A204.1 (cell line): ENCODE measurements at regions not wholly inside any gene's neighbourhood (a gene's known extent, or its start where the extent isn't known, plus 50 kb on each side); places are given as distances from the start of the nearest gene placed in this dataset.

Experiments used
- FAIRE-seq: peaks from 2 replicates; lab custom pipeline; 2012; peaks lifted over from hg19 to GRCh38; lab: Jason Lieb, UNC

- no peak for FAIRE-seq
These were observed 54.0 kb upstream of the PRPS1L1 start for GRCh38 chr7:18081617-18082016.

- no peak for FAIRE-seq
These were observed 54.5 kb upstream of the PRPS1L1 start for GRCh38 chr7:18082169-18082568.

- no peak for FAIRE-seq
These were observed 58.7 kb upstream of the PRPS1L1 start for GRCh38 chr7:18086165-18087025.

- no peak for FAIRE-seq
These were observed 59.5 kb upstream of the PRPS1L1 start for GRCh38 chr7:18087026-18087686.

- no peak for FAIRE-seq
These were observed 60.0 kb upstream of the PRPS1L1 start for GRCh38 chr7:18087687-18088078.

- no peak for FAIRE-seq
These were observed 68.4 kb upstream of the PRPS1L1 start for GRCh38 chr7:18096087-18096486.

GRCh38 chr7:18102576-18102975 is 74.9 kb upstream of the PRPS1L1 start:
- FAIRE-seq = no peak

GRCh38 chr7:18103436-18104218 is 76.0 kb upstream of the PRPS1L1 start:
- FAIRE-seq = no peak

- FAIRE-seq = no peak
These were observed 82.1 kb upstream of the PRPS1L1 start for GRCh38 chr7:18109762-18110161.

GRCh38 chr7:18116661-18117060 is 89.0 kb upstream of the PRPS1L1 start:
- no peak for FAIRE-seq

GRCh38 chr7:18117482-18117881 is 89.8 kb upstream of the PRPS1L1 start:
- FAIRE-seq = no peak

- no peak for FAIRE-seq
These were observed 92.3 kb upstream of the PRPS1L1 start for GRCh38 chr7:18119985-18120384.

- FAIRE-seq = no peak
These were observed 96.0 kb upstream of the PRPS1L1 start for GRCh38 chr7:18123508-18124239.

- no peak for FAIRE-seq
These were observed 97.8 kb upstream of the PRPS1L1 start for GRCh38 chr7:18125476-18125875.

GRCh38 chr7:18126281-18126680 is 98.6 kb upstream of the PRPS1L1 start:
- no peak for FAIRE-seq

- no peak for FAIRE-seq
These were observed 101.2 kb upstream of the PRPS1L1 start for GRCh38 chr7:18128846-18129245.

GRCh38 chr7:18132811-18133210 is 105.2 kb upstream of the PRPS1L1 start:
- FAIRE-seq = no peak

GRCh38 chr7:18133921-18134320 is 106.3 kb upstream of the PRPS1L1 start:
- no peak for FAIRE-seq

- FAIRE-seq = no peak
These were observed 113.3 kb upstream of the PRPS1L1 start for GRCh38 chr7:18140943-18141342.

- FAIRE-seq = no peak
These were observed 116.5 kb upstream of the PRPS1L1 start for GRCh38 chr7:18144166-18144565.

- no peak for FAIRE-seq
These were observed 117.5 kb upstream of the PRPS1L1 start for GRCh38 chr7:18145160-18145559.

GRCh38 chr7:18151422-18151821 is 123.8 kb upstream of the PRPS1L1 start:
- no peak for FAIRE-seq
